Neuronal stem cell (in vitro differentiated cells): ENCODE measurements at regions not wholly inside any gene's neighbourhood (a gene's known extent, or its start where the extent isn't known, plus 50 kb on each side); places are given as distances from the start of the nearest gene placed in this dataset.
A peak's percentile ranks its signal among the peaks of the same experiment; 100 is the strongest.

ENCODE experiments used
- DNase-seq: peaks from one replicate; pipeline ENCODE4 v3.0.0-alpha.2; 2013; ENCODE audit warnings: low spot score
- H2AFZ ChIP-seq: one replicate; pipeline ENCODE4 v1.6.1; 2013; ENCODE audit warnings: mild to moderate bottlenecking, low read length, inconsistent platforms
- H2AK5ac ChIP-seq: 2 replicates; pipeline ENCODE4 v1.6.1; 2013; ENCODE audit warnings: low read depth, mild to moderate bottlenecking, inconsistent platforms, low read length, moderate library complexity, mixed read lengths
- H2BK120ac ChIP-seq: 2 replicates; pipeline ENCODE4 v1.6.1; 2013; ENCODE audit warnings: low read depth, mild to moderate bottlenecking, inconsistent platforms, low read length, moderate library complexity, mixed read lengths
- H2BK12ac ChIP-seq: one replicate; pipeline ENCODE4 v1.6.1; 2013; ENCODE audit warnings: low read length, inconsistent platforms
- H2BK15ac ChIP-seq: 2 replicates; pipeline ENCODE4 v1.6.1; 2013; ENCODE audit warnings: mild to moderate bottlenecking, low read length, inconsistent platforms, mixed read lengths
- H2BK5ac ChIP-seq: one replicate; pipeline ENCODE4 v1.6.1; 2013; ENCODE audit warnings: inconsistent platforms, mild to moderate bottlenecking, low read length, moderate library complexity
- H3K14ac ChIP-seq: one replicate; pipeline ENCODE4 v1.6.1; 2013; ENCODE audit warnings: low read length, inconsistent platforms
- H3K18ac ChIP-seq: 2 replicates; pipeline ENCODE4 v1.6.1; 2013; ENCODE audit warnings: low read length, inconsistent platforms
- H3K23ac ChIP-seq: 2 replicates; pipeline ENCODE4 v1.6.1; 2013; ENCODE audit warnings: low read depth, mild to moderate bottlenecking, mixed read lengths, low read length, inconsistent platforms; ENCODE audit not compliant: poor library complexity
- H3K27ac ChIP-seq: replicated peaks from 3 replicates; pipeline ENCODE4 v1.5.1; 2013; ENCODE audit warnings: low read length, inconsistent platforms
- H3K27me3 ChIP-seq, 3 experiments: 2 replicates each; pipeline ENCODE4 v1.6.1; 2013; ENCODE audit warnings: low read length in 3 of 3, mild to moderate bottlenecking in 2 of 3, inconsistent platforms in 1 of 3, low read depth in 1 of 3, mixed read lengths in 1 of 3, moderate library complexity in 1 of 3; ENCODE audit not compliant: control insufficient read depth in 3 of 3, insufficient read depth in 3 of 3
- H3K36me3 ChIP-seq, 2 donors: replicated peaks in 1 of 2; 2 replicates each; pipeline ENCODE4 v1.6.1; 2013; ENCODE audit warnings: low read length in 2 of 2; ENCODE audit not compliant: control insufficient read depth in 2 of 2, insufficient read depth in 2 of 2
- H3K4ac ChIP-seq: 2 replicates; pipeline ENCODE4 v1.6.1; 2013; ENCODE audit warnings: inconsistent platforms, mild to moderate bottlenecking, low read length, moderate library complexity
- H3K4me1 ChIP-seq, 2 donors: 1 replicate in 1 of 2; 2 replicates in 1 of 2; pipeline ENCODE4 v1.6.1; 2013; ENCODE audit warnings: low read length in 2 of 2, low read depth in 1 of 2; ENCODE audit not compliant: control insufficient read depth in 2 of 2, insufficient read depth in 1 of 2
- H3K4me2 ChIP-seq: one replicate; pipeline ENCODE4 v1.6.1; 2013; ENCODE audit warnings: mild to moderate bottlenecking, low read length, inconsistent platforms; ENCODE audit not compliant: insufficient read depth, poor library complexity, severe bottlenecking
- H3K4me3 ChIP-seq, 2 donors: 2 replicates each; pipeline ENCODE4 v1.5.1; 2013; ENCODE audit warnings: low read length in 2 of 2, mild to moderate bottlenecking in 2 of 2, inconsistent platforms in 1 of 2, moderate library complexity in 1 of 2
- H3K79me1 ChIP-seq: one replicate; pipeline ENCODE4 v1.6.1; 2013; ENCODE audit warnings: low read depth, mild to moderate bottlenecking, inconsistent platforms, low read length, moderate library complexity
- H3K9ac ChIP-seq: one replicate; pipeline ENCODE4 v1.6.1; 2013; ENCODE audit warnings: mild to moderate bottlenecking, low read depth, low read length, inconsistent platforms; ENCODE audit not compliant: poor library complexity
- H3K9me3 ChIP-seq, 2 donors: replicated peaks in 1 of 2; 2 replicates each; pipeline versions ENCODE3 to v1.6.1; 2013; ENCODE audit warnings: low read length in 2 of 2, mild to moderate bottlenecking in 2 of 2, inconsistent platforms in 1 of 2, low read depth in 1 of 2, mixed read lengths in 1 of 2, moderate library complexity in 1 of 2; ENCODE audit not compliant: control insufficient read depth in 2 of 2, insufficient read depth in 1 of 2
- H4K8ac ChIP-seq: one replicate; pipeline ENCODE4 v1.6.1; 2013; ENCODE audit warnings: low read depth, mild to moderate bottlenecking, inconsistent platforms, low read length, moderate library complexity
- H4K91ac ChIP-seq: one replicate; pipeline ENCODE4 v1.6.1; 2013; ENCODE audit warnings: low read length, low read depth, mild to moderate bottlenecking, inconsistent platforms; ENCODE audit not compliant: poor library complexity
- WGBS, 2 donors: extraction: QIAGEN DNeasy Blood & Tissue Kit; methylation state at CpG; one replicate each; pipeline ENCODE4 v1.1.7; 2013; ENCODE audit warnings: missing lambda C conversion rate in 2 of 2, mixed read lengths in 1 of 2; ENCODE audit not compliant: insufficient read length in 2 of 2, insufficient replicate concordance in 1 of 2; ENCODE audit errors: extremely low coverage in 2 of 2; 5-methylcytosine and 5-hydroxymethylcytosine counted together

DNA sequence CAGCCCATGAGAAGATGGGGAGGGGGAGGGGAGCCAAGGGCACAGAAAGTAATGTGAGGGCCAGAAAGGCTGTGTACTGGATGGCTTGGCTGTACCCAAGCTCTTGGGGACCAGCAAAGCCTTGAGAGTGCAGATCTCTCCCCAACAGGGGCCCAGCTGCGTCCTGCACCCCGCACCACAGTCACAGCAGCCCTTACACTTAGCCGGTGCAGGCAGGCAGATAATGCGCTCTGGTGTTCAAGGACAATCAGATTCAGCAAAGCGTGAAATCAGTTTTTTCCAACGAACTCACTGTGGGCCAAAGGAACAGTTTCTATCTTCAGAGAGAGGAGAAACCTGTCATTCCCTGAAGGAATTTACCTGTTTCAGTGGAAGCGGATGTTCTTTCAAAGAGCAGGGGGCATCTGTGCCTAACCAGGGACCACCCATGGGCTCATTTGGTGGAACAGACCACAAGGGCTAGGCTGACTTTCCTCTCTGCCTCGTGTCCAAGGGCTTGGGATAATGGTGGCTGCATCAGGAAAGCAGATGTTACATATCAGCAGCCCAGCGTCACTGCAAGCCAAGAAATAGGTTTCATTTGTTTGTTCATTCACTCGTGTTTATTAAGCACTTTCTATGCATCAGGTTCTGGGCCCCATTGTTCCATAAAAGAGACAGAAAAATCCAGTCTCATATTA is 81.2 kb upstream of the SPON1 start:
- Histone ChIP-seq H2AK5ac (no peak overlapping the region), H3K9me3 (no peaks in the 10 kb centered on the region), H3K4ac (no peak overlapping the region), H3K4me3 (no peak overlapping the region), H2BK5ac (no peak overlapping the region), H2BK120ac (no peak overlapping the region), H2BK12ac (no peak overlapping the region), H3K27me3 (no peaks in the 10 kb centered on the region), H3K79me1 (no peaks in the 10 kb centered on the region), H3K36me3 (no peaks in the 10 kb centered on the region), H3K18ac (no peak overlapping the region), H3K14ac (no peak overlapping the region), H3K23ac (no peak overlapping the region), H3K4me1 (peaks cover 0 to 2% of the 10 kb centered on the region in 2 donors), H2BK15ac (no peak overlapping the region), H2AFZ (no peak overlapping the region), H3K27ac (no peak overlapping the region), H4K91ac (no peak overlapping the region), H3K4me2 (no peak overlapping the region), H4K8ac (no peak overlapping the region), H3K9ac (no peak overlapping the region)
- WGBS, 2 donors: no CpG with 5 or more reads among the region's 10 CpGs
- no peak for DNase-seq

DNA sequence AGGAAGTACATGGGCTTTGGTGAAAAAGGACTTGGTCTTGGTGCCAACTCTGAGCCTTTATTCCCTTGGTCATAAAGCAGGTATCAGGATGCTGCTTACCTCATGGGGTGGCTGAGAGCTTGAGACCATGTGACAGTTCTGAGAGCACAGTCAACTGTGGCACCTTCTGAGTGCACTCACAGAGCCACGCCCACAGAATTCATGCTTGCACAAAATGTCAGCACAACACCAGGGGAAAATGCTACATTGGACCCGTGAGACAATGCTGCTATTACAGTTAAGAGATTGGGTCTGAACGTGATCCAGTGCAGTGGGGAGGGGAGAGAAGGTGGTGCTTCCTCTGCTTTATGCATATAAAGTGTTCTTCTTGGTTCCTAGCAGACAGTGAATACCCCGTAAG is 79.5 kb upstream of the SPON1 start:
- H3K27ac ChIP-seq: no peak overlapping the region
- no peak overlapping the region for H2AK5ac ChIP-seq
- H3K27me3 ChIP-seq: no peaks in the 10 kb centered on the region
- H3K23ac ChIP-seq: no peak overlapping the region
- no peak overlapping the region for H2BK5ac ChIP-seq
- no peak overlapping the region for H3K4me2 ChIP-seq
- no peak overlapping the region for H3K18ac ChIP-seq
- no peak overlapping the region for H3K14ac ChIP-seq
- no peak overlapping the region for H3K9ac ChIP-seq
- H4K91ac ChIP-seq: peak overlapping the region; percentile 1
- no peak overlapping the region for H2BK12ac ChIP-seq
- H3K4ac ChIP-seq: no peak overlapping the region
- no peaks in the 10 kb centered on the region for H3K79me1 ChIP-seq
- no peak overlapping the region for H2AFZ ChIP-seq
- no peak for DNase-seq
- H3K36me3 ChIP-seq: no peaks in the 10 kb centered on the region
- no peak overlapping the region for H3K4me3 ChIP-seq
- no peak overlapping the region for H4K8ac ChIP-seq
- no CpG with 5 or more reads among the region's 4 CpGs for WGBS, 2 donors
- no peak overlapping the region for H2BK120ac ChIP-seq
- no peaks in the 10 kb centered on the region for H3K9me3 ChIP-seq
- H3K4me1 ChIP-seq: peaks cover 0 to 2% of the 10 kb centered on the region in 2 donors
- H2BK15ac ChIP-seq: no peak overlapping the region

DNA sequence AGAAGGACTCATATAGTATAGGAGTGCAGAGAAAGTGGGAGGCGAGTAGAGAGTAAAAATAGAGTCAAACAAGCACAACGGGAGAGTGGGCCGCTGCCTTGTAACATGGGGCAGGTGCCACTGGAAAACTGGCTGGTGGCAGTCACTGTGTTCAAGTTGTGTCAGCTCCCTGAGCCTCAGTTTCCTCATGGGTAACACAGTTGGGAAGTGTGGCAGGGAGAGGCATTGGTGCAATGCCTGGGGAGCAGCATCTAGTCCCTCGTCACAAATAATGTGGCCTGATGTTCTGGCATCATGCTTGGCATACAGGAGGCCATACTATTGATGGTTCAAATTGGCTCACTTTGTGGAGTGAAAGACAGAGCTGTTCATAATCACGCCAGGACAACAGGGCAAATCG is 78.9 kb upstream of the SPON1 start:
- Histone ChIP-seq H3K18ac (no peak overlapping the region), H2BK5ac (no peak overlapping the region), H3K14ac (no peak overlapping the region), H4K8ac (no peak overlapping the region), H2BK15ac (no peak overlapping the region), H3K9ac (no peak overlapping the region), H3K4me2 (no peak overlapping the region), H2AFZ (no peak overlapping the region), H3K23ac (no peak overlapping the region), H2AK5ac (no peak overlapping the region), H3K27me3 (no peaks in the 10 kb centered on the region), H3K79me1 (no peaks in the 10 kb centered on the region), H3K4me3 (peak overlapping the region in 1 of 2 donors; percentile 9), H3K27ac (no peak overlapping the region), H3K4ac (no peak overlapping the region), H3K9me3 (no peaks in the 10 kb centered on the region), H3K4me1 (peaks cover 0 to 2% of the 10 kb centered on the region in 2 donors), H4K91ac (no peak overlapping the region), H3K36me3 (no peaks in the 10 kb centered on the region), H2BK12ac (no peak overlapping the region), H2BK120ac (no peak overlapping the region)
- no peak for DNase-seq
- WGBS, 2 donors: no CpG with 5 or more reads among the region's 6 CpGs

DNA sequence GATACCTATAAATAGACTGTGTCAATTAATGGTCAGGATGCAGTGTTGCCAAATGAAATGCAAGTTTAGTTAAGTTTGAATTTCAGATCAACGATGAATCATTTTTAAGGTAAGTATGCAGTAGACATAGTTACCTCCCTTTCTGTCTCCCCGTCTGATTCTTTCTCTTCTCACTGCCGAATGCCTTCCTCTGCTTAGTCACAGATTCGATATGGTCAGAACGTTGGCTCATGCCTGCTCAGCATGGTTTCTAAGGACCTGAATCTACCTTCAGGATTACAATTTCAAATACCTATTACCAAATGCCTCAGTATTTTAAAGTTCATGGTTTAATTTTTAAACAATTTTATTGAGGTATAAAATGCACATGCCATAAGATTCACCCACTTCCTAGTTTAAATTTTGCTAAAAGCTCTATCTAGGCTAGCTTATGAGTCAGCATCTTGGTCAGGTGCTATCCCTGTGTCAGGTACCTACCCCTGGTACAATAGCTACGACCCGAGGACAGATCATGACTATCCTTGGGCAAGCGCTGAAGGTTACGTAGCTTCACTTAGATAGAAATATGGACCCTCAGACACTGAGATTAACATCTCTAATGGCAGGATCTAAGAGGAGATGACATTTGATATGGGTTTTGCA is 78.2 kb upstream of the SPON1 start:
- H3K4me3 ChIP-seq: no peak overlapping the region
- H3K14ac ChIP-seq: no peak overlapping the region
- H3K9me3 ChIP-seq: no peaks in the 10 kb centered on the region
- peaks cover 0 to 2% of the 10 kb centered on the region in 2 donors for H3K4me1 ChIP-seq
- H3K23ac ChIP-seq: no peak overlapping the region
- no peak overlapping the region for H2BK120ac ChIP-seq
- no peaks in the 10 kb centered on the region for H3K79me1 ChIP-seq
- H2BK12ac ChIP-seq: no peak overlapping the region
- no CpG with 5 or more reads among the region's 9 CpGs for WGBS, 2 donors
- no peak overlapping the region for H4K8ac ChIP-seq
- no peak overlapping the region for H3K9ac ChIP-seq
- DNase-seq: no peak
- H4K91ac ChIP-seq: no peak overlapping the region
- H3K4me2 ChIP-seq: no peak overlapping the region
- no peaks in the 10 kb centered on the region for H3K36me3 ChIP-seq
- H3K27ac ChIP-seq: no peak overlapping the region
- no peak overlapping the region for H3K18ac ChIP-seq
- no peak overlapping the region for H2BK5ac ChIP-seq
- H2AFZ ChIP-seq: no peak overlapping the region
- H3K27me3 ChIP-seq: no peaks in the 10 kb centered on the region
- H2AK5ac ChIP-seq: no peak overlapping the region
- no peak overlapping the region for H3K4ac ChIP-seq
- no peak overlapping the region for H2BK15ac ChIP-seq
